Activated T-cell treated with anti-CD3 and anti-CD28 coated beads, Interleukin-2, amount 50 U/mL, for 24 hours (primary cell): ENCODE measurements at regions not wholly inside any gene's neighbourhood (a gene's known extent, or its start where the extent isn't known, plus 50 kb on each side); places are given as distances from the start of the nearest gene placed in this dataset.

Experiments
- DNase-seq: peaks from one replicate; pipeline ENCODE4 v3.0.0-alpha.2; 2020
- H3K27ac Mint-ChIP-seq: 2 replicates; pipeline ENCODE4 v1.8.0; 2020; ENCODE audit warnings: mild to moderate bottlenecking, mixed read lengths
- H3K27me3 Mint-ChIP-seq: 2 replicates; pipeline ENCODE4 v1.8.0; 2020; ENCODE audit warnings: mixed read lengths
- H3K36me3 Mint-ChIP-seq: 2 replicates; pipeline ENCODE4 v1.8.0; 2020; ENCODE audit warnings: low read depth, mixed read lengths
- H3K4me1 Mint-ChIP-seq: 2 replicates; pipeline ENCODE4 v1.8.0; 2020; ENCODE audit warnings: low read depth, mixed read lengths
- H3K4me3 Mint-ChIP-seq: 2 replicates; pipeline ENCODE4 v1.8.0; 2020; ENCODE audit warnings: mild to moderate bottlenecking, moderate library complexity, mixed read lengths
- H3K9me3 Mint-ChIP-seq: 2 replicates; pipeline ENCODE4 v1.8.0; 2020; ENCODE audit warnings: mixed read lengths

GRCh38 chr21:20639026-20639425 is 359.2 kb upstream of the NCAM2 start:
- no peaks in the 10 kb centered on the region for H3K4me1 Mint-ChIP-seq
- no peaks in the 10 kb centered on the region for H3K9me3 Mint-ChIP-seq
- no peak overlapping the region for H3K4me3 Mint-ChIP-seq
- no peaks in the 10 kb centered on the region for H3K27me3 Mint-ChIP-seq
- no peak overlapping the region for H3K27ac Mint-ChIP-seq
- H3K36me3 Mint-ChIP-seq: no peaks in the 10 kb centered on the region
- no peak for DNase-seq

GRCh38 chr21:20641241-20641640 is 357.0 kb upstream of the NCAM2 start:
- Mint-ChIP-seq H3K27me3 (no peaks in the 10 kb centered on the region), H3K27ac (no peak overlapping the region), H3K4me3 (no peak overlapping the region), H3K4me1 (no peaks in the 10 kb centered on the region), H3K36me3 (no peaks in the 10 kb centered on the region), H3K9me3 (no peaks in the 10 kb centered on the region)
- no peak for DNase-seq

DNA sequence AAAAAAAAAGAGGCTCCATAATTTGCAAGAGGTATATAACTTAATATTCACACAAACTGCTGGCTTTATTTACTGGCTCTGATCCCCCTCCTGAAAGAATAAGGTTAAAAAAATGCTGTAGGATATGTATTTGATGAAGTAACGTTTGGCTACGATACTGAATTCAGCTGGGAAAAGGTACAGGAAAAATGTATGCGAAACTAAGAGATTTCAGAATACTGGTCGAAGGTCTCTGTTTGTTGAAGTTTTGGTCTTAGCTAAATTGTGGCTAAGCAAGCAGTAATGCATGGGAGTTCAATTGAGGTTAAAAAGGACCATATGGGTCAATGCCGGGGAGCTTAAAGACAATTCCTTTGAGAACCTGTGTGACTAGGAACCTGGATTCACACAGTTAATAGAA is 355.5 kb upstream of the NCAM2 start:
- Mint-ChIP-seq H3K27ac (no peak overlapping the region), H3K27me3 (no peaks in the 10 kb centered on the region), H3K4me1 (no peaks in the 10 kb centered on the region), H3K9me3 (peaks cover 2% of the 10 kb centered on the region), H3K4me3 (no peak overlapping the region), H3K36me3 (no peaks in the 10 kb centered on the region)
- no peak for DNase-seq

DNA sequence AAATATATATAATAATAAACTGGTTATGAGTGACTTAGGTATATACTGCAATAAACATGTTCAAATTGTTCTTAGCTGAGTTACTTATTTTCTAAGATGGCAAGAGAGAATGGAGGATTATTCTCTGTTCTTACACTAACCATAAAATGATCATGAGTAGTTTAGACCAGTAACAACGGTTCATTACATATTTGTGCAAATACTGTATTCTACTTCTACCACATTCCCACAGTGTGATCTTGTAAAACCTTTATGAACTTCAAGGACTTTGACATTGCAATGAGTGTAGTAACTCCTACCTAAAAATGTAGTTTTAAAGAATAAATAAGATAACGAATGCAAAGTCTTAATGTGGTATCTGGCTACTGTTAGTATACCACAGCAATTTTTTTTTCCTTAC is 353.7 kb upstream of the NCAM2 start:
- Mint-ChIP-seq H3K27me3 (no peaks in the 10 kb centered on the region), H3K27ac (no peak overlapping the region), H3K36me3 (no peaks in the 10 kb centered on the region), H3K4me1 (no peaks in the 10 kb centered on the region), H3K9me3 (peaks cover 9% of the 10 kb centered on the region), H3K4me3 (no peak overlapping the region)
- no peak for DNase-seq

- H3K27me3 Mint-ChIP-seq: no peaks in the 10 kb centered on the region
- H3K9me3 Mint-ChIP-seq: peaks cover 11% of the 10 kb centered on the region
- H3K4me1 Mint-ChIP-seq: no peaks in the 10 kb centered on the region
- H3K27ac Mint-ChIP-seq: no peak overlapping the region
- H3K36me3 Mint-ChIP-seq: no peaks in the 10 kb centered on the region
- DNase-seq: no peak
- no peak overlapping the region for H3K4me3 Mint-ChIP-seq
Measured at GRCh38 chr21:20645344-20645743, 352.9 kb upstream of the NCAM2 start.

- no peak overlapping the region for H3K4me3 Mint-ChIP-seq
- no peaks in the 10 kb centered on the region for H3K27me3 Mint-ChIP-seq
- H3K27ac Mint-ChIP-seq: no peak overlapping the region
- no peaks in the 10 kb centered on the region for H3K4me1 Mint-ChIP-seq
- no peak for DNase-seq
- H3K36me3 Mint-ChIP-seq: no peaks in the 10 kb centered on the region
- H3K9me3 Mint-ChIP-seq: peaks cover 11% of the 10 kb centered on the region
Measured at GRCh38 chr21:20646431-20647165, 351.6 kb upstream of the NCAM2 start.

- no peak overlapping the region for H3K27ac Mint-ChIP-seq
- H3K9me3 Mint-ChIP-seq: peaks cover 11% of the 10 kb centered on the region
- no peaks in the 10 kb centered on the region for H3K4me1 Mint-ChIP-seq
Measured at GRCh38 chr21:20647607-20648006, 350.6 kb upstream of the NCAM2 start.

GRCh38 chr21:20649231-20649630 is 349.0 kb upstream of the NCAM2 start:
- DNase-seq: no peak
- H3K4me1 Mint-ChIP-seq: no peaks in the 10 kb centered on the region
- H3K27ac Mint-ChIP-seq: no peak overlapping the region

More at GRCh38 chr21:20647607-20648006, 350.6 kb upstream of the NCAM2 start:
- Mint-ChIP-seq H3K27me3 (no peaks in the 10 kb centered on the region), H3K4me3 (no peak overlapping the region), H3K36me3 (no peaks in the 10 kb centered on the region)
- no peak for DNase-seq

GRCh38 chr21:20652846-20653245 is 345.4 kb upstream of the NCAM2 start:
- Mint-ChIP-seq H3K4me1 (no peaks in the 10 kb centered on the region), H3K27me3 (no peaks in the 10 kb centered on the region), H3K27ac (no peak overlapping the region), H3K9me3 (peaks cover 9% of the 10 kb centered on the region), H3K4me3 (no peak overlapping the region), H3K36me3 (no peaks in the 10 kb centered on the region)
- DNase-seq: no peak

More at GRCh38 chr21:20649231-20649630, 349.0 kb upstream of the NCAM2 start:
- H3K4me3 Mint-ChIP-seq: no peak overlapping the region
- no peaks in the 10 kb centered on the region for H3K27me3 Mint-ChIP-seq
- no peaks in the 10 kb centered on the region for H3K36me3 Mint-ChIP-seq
- H3K9me3 Mint-ChIP-seq: peaks cover 11% of the 10 kb centered on the region

GRCh38 chr21:20661246-20661645 is 337.0 kb upstream of the NCAM2 start:
- peaks cover 3% of the 10 kb centered on the region for H3K9me3 Mint-ChIP-seq
- no peaks in the 10 kb centered on the region for H3K27me3 Mint-ChIP-seq
- DNase-seq: no peak
- H3K36me3 Mint-ChIP-seq: no peaks in the 10 kb centered on the region
- no peak overlapping the region for H3K27ac Mint-ChIP-seq
- H3K4me1 Mint-ChIP-seq: no peaks in the 10 kb centered on the region
- H3K4me3 Mint-ChIP-seq: no peak overlapping the region

- no peak for DNase-seq
- Mint-ChIP-seq H3K36me3 (no peaks in the 10 kb centered on the region), H3K4me3 (no peak overlapping the region), H3K4me1 (no peaks in the 10 kb centered on the region), H3K27me3 (no peaks in the 10 kb centered on the region), H3K27ac (no peak overlapping the region), H3K9me3 (peaks cover 3% of the 10 kb centered on the region)
Measured at GRCh38 chr21:20661745-20662422, 336.3 kb upstream of the NCAM2 start.

DNA sequence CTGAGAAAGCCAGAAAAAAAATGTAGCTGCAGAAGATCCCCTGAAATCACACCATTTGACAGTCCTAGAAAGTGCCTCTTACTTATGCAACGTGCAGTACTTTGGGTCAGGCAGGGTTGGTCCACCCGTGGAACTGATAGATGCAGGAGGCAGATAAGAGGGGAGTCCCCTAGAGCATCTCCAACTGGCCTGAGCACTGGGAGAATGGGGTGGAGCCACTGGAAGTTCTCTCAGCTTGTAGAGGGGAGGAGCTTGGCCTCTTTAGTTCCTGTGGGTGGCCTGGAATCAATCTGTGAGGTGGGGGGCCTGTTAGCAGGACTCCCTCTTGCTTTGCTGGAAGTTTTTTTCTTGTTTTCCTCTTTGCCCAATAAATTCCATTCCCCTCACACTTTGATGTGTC is 335.7 kb upstream of the NCAM2 start:
- H3K9me3 Mint-ChIP-seq: peaks cover 3% of the 10 kb centered on the region
- H3K36me3 Mint-ChIP-seq: no peaks in the 10 kb centered on the region
- no peak overlapping the region for H3K27ac Mint-ChIP-seq
- DNase-seq: no peak
- H3K4me3 Mint-ChIP-seq: no peak overlapping the region
- H3K27me3 Mint-ChIP-seq: no peaks in the 10 kb centered on the region
- no peaks in the 10 kb centered on the region for H3K4me1 Mint-ChIP-seq

- no peak overlapping the region for H3K4me3 Mint-ChIP-seq
- H3K4me1 Mint-ChIP-seq: no peaks in the 10 kb centered on the region
- H3K27me3 Mint-ChIP-seq: no peaks in the 10 kb centered on the region
Measured at GRCh38 chr21:20667931-20668330, 330.3 kb upstream of the NCAM2 start.

GRCh38 chr21:20685475-20685874 is 312.7 kb upstream of the NCAM2 start:
- Mint-ChIP-seq H3K9me3 (peaks cover 15% of the 10 kb centered on the region), H3K36me3 (no peaks in the 10 kb centered on the region), H3K27me3 (no peaks in the 10 kb centered on the region), H3K4me1 (no peaks in the 10 kb centered on the region), H3K4me3 (no peak overlapping the region), H3K27ac (no peak overlapping the region)
- no peak for DNase-seq

More at GRCh38 chr21:20667931-20668330, 330.3 kb upstream of the NCAM2 start:
- Mint-ChIP-seq H3K36me3 (no peaks in the 10 kb centered on the region), H3K9me3 (peaks cover 19% of the 10 kb centered on the region), H3K27ac (no peak overlapping the region)
- DNase-seq: no peak

- Mint-ChIP-seq H3K4me1 (no peaks in the 10 kb centered on the region), H3K27me3 (no peaks in the 10 kb centered on the region), H3K36me3 (no peaks in the 10 kb centered on the region), H3K27ac (no peak overlapping the region), H3K4me3 (no peak overlapping the region), H3K9me3 (peaks cover 20% of the 10 kb centered on the region)
- no peak for DNase-seq
Measured at GRCh38 chr21:20698585-20698984, 299.6 kb upstream of the NCAM2 start.
